GM12865 (cell line): ENCODE measurements at regions not wholly inside any gene's neighbourhood (a gene's known extent, or its start where the extent isn't known, plus 50 kb on each side); places are given as distances from the start of the nearest gene placed in this dataset.

ENCODE experiments used
- DNase-seq: peaks from one replicate; pipeline ENCODE4 v3.0.0; 2010; ENCODE audit warnings: low read depth
- H3K4me3 ChIP-seq: 2 replicates; pipeline ENCODE4 v1.5.1; 2011; ENCODE audit warnings: mild to moderate bottlenecking, low read depth, low read length, control low read depth
- CTCF ChIP-seq: IDR thresholded peaks from 2 replicates; pipeline ENCODE4 v1.5.1; 2011; ENCODE audit warnings: low read length, control low read depth, low read depth, inconsistent platforms; ENCODE audit not compliant: insufficient read depth; ENCODE audit errors: missing control alignments

DNA sequence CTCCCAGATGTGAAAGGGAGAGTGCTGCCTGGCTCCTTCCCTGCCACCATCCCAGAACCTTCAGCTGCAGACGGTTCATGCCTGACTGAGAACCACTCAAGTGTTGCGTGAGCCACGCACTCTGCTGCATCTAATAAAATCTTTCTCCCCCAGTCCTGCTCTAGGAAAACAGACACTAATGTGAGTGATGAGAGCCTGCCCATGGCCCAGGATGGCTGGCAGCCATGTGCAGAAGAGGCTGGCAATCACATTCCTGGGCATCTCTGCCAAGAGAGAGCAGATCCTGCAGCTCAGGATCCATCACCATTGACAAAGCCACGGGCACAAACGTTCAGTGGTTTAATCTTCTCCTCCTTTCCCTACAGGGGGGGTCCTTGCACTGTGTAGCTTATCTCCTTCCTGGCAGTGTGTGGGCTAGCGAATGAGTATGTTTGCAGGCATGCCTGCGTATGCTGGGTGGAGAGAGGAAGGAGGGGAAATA is 477.5 kb downstream of the SLC4A3 start:
- no peak for TF ChIP-seq CTCF
- DNase-seq = no peak
- no peak overlapping the region for H3K4me3 ChIP-seq

GRCh38 chr2:220106065-220106464 is 478.6 kb downstream of the SLC4A3 start:
- no peak for TF ChIP-seq CTCF
- DNase-seq = no peak
- no peak overlapping the region for H3K4me3 ChIP-seq

GRCh38 chr2:220107380-220107791 is 480.0 kb downstream of the SLC4A3 start:
- no peak overlapping the region for H3K4me3 ChIP-seq
- TF ChIP-seq CTCF = no peak
- DNase-seq = no peak

GRCh38 chr2:220114443-220114842 is 487.0 kb downstream of the SLC4A3 start:
- no peak for TF ChIP-seq CTCF
- no peak overlapping the region for H3K4me3 ChIP-seq
- no peak for DNase-seq

- no peak for DNase-seq
- no peak overlapping the region for H3K4me3 ChIP-seq
- no peak for TF ChIP-seq CTCF
Observed at GRCh38 chr2:220117025-220117424, 489.6 kb downstream of the SLC4A3 start.

GRCh38 chr2:220120041-220120440 is 492.6 kb downstream of the SLC4A3 start:
- no peak for TF ChIP-seq CTCF
- no peak for DNase-seq
- H3K4me3 ChIP-seq = no peak overlapping the region

- no peak for TF ChIP-seq CTCF
- no peak for DNase-seq
- H3K4me3 ChIP-seq = no peak overlapping the region
Observed at GRCh38 chr2:220123751-220124150, 496.3 kb downstream of the SLC4A3 start.
